ENCODE measurements at regions not wholly inside any gene's neighbourhood (a gene's known extent, or its start where the extent isn't known, plus 50 kb on each side); places are given as distances from the start of the nearest gene placed in this dataset.

GRCh38 chrX:116823677-116824076 lies 360.9 kb upstream of the CT83 start:
- Histone ChIP-seq H3K27ac (no peak overlapping the region), H3K27me3 (no peaks in the 10 kb centered on the region), H3K36me3 (no peaks in the 10 kb centered on the region), H3K4me1 (no peaks in the 10 kb centered on the region), H3K9me3 (no peaks in the 10 kb centered on the region), H3K4me3 (no peak overlapping the region)
- ATAC-seq (no peak), DNase-seq (no peak)
- TF ChIP-seq CTCF (IDR thresholded peaks at IDR 0.05): no peak
- intact Hi-C loops (cut with DNase I): no loop called here

GRCh38 chrX:116806288-116806802 lies 343.6 kb upstream of the CT83 start:
- Histone ChIP-seq H3K27me3 (no peaks in the 10 kb centered on the region), H3K36me3 (no peaks in the 10 kb centered on the region), H3K9me3 (no peaks in the 10 kb centered on the region), H3K4me1 (no peaks in the 10 kb centered on the region), H3K4me3 (no peak overlapping the region), H3K27ac (no peak overlapping the region)
- DNase-seq: no peak
- TF ChIP-seq CTCF (IDR thresholded peaks at IDR 0.05): no peak
- no peak for ATAC-seq
- intact Hi-C loops (cut with DNase I): no loop called here

GRCh38 chrX:116801943-116802342 lies 339.2 kb upstream of the CT83 start:
- Histone ChIP-seq H3K27ac (no peak overlapping the region), H3K4me3 (no peak overlapping the region), H3K9me3 (no peaks in the 10 kb centered on the region), H3K36me3 (no peaks in the 10 kb centered on the region), H3K27me3 (no peaks in the 10 kb centered on the region), H3K4me1 (no peaks in the 10 kb centered on the region)
- ATAC-seq (no peak), DNase-seq (no peak)
- no peak for TF ChIP-seq CTCF (IDR thresholded peaks at IDR 0.05)
- intact Hi-C loops (cut with DNase I): no loop called here

- DNase-seq (no peak), ATAC-seq (no peak)
- Histone ChIP-seq H3K27me3 (no peaks in the 10 kb centered on the region), H3K27ac (no peak overlapping the region), H3K9me3 (no peaks in the 10 kb centered on the region), H3K4me1 (no peaks in the 10 kb centered on the region), H3K4me3 (no peak overlapping the region), H3K36me3 (no peaks in the 10 kb centered on the region)
- TF ChIP-seq CTCF (IDR thresholded peaks at IDR 0.05): no peak
- intact Hi-C loops (cut with DNase I): no loop called here
These were observed 319.1 kb upstream of the CT83 start for GRCh38 chrX:116781926-116782325.

- DNase-seq (no peak), ATAC-seq (no peak)
- no peak overlapping the region for H3K27ac ChIP-seq
- H3K9me3 ChIP-seq: no peaks in the 10 kb centered on the region
- no peak for TF ChIP-seq CTCF (IDR thresholded peaks at IDR 0.05)
- intact Hi-C loops (cut with DNase I): no loop called here
- no peaks in the 10 kb centered on the region for H3K4me1 ChIP-seq
- H3K27me3 ChIP-seq: no peaks in the 10 kb centered on the region
- no peaks in the 10 kb centered on the region for H3K36me3 ChIP-seq
- no peak overlapping the region for H3K4me3 ChIP-seq
These were observed 294.7 kb upstream of the CT83 start for GRCh38 chrX:116757491-116757890.

- intact Hi-C loops (cut with DNase I): no loop called here
- ATAC-seq (no peak), DNase-seq (no peak)
These were observed 294.2 kb upstream of the CT83 start for GRCh38 chrX:116756958-116757357.

More at GRCh38 chrX:116756958-116757357, 294.2 kb upstream of the CT83 start:
- no peaks in the 10 kb centered on the region for H3K36me3 ChIP-seq
- H3K4me1 ChIP-seq: no peaks in the 10 kb centered on the region
- H3K27me3 ChIP-seq: no peaks in the 10 kb centered on the region
- no peak for TF ChIP-seq CTCF (IDR thresholded peaks at IDR 0.05)
- H3K27ac ChIP-seq: no peak overlapping the region
- no peak overlapping the region for H3K4me3 ChIP-seq
- no peaks in the 10 kb centered on the region for H3K9me3 ChIP-seq
